GM04503 (cell line): ENCODE measurements at regions not wholly inside any gene's neighbourhood (a gene's known extent, or its start where the extent isn't known, plus 50 kb on each side); places are given as distances from the start of the nearest gene placed in this dataset.

Experiments
- DNase-seq: peaks from one replicate; pipeline ENCODE4 v3.0.0-alpha.2; 2012; ENCODE audit warnings: low read depth

GRCh38 chr13:80668452-80668851, 327.5 kb upstream of the SPRY2 start:
- no peak for DNase-seq

GRCh38 chr13:80666782-80667552, 326.0 kb upstream of the SPRY2 start:
- no peak for DNase-seq

GRCh38 chr13:80665792-80666333, 324.9 kb upstream of the SPRY2 start:
- no peak for DNase-seq

GRCh38 chr13:80664950-80665349, 324.0 kb upstream of the SPRY2 start:
- no peak for DNase-seq

GRCh38 chr13:80663788-80664187, 322.9 kb upstream of the SPRY2 start:
- DNase-seq, result no peak

GRCh38 chr13:80658705-80659104, 317.8 kb upstream of the SPRY2 start:
- DNase-seq, result no peak

GRCh38 chr13:80656512-80656904, 315.6 kb upstream of the SPRY2 start:
- DNase-seq, result no peak

GRCh38 chr13:80655778-80656511, 315.0 kb upstream of the SPRY2 start:
- DNase-seq, result no peak

- DNase-seq, result no peak
These were observed 313.8 kb upstream of the SPRY2 start for GRCh38 chr13:80654638-80655249.

GRCh38 chr13:80649274-80649673, 308.3 kb upstream of the SPRY2 start:
- no peak for DNase-seq

- DNase-seq, result no peak
These were observed 301.7 kb upstream of the SPRY2 start for GRCh38 chr13:80642641-80643040.

- DNase-seq, result no peak
These were observed 292.3 kb upstream of the SPRY2 start for GRCh38 chr13:80633251-80633650.

GRCh38 chr13:80630685-80631121, 289.8 kb upstream of the SPRY2 start:
- DNase-seq, result no peak

GRCh38 chr13:80618781-80619180, 277.9 kb upstream of the SPRY2 start:
- no peak for DNase-seq

- no peak for DNase-seq
These were observed 271.9 kb upstream of the SPRY2 start for GRCh38 chr13:80612804-80613203.

- DNase-seq, result no peak
These were observed 270.4 kb upstream of the SPRY2 start for GRCh38 chr13:80611310-80611709.

GRCh38 chr13:80605716-80606115, 264.8 kb upstream of the SPRY2 start:
- DNase-seq, result no peak

- no peak for DNase-seq
These were observed 264.1 kb upstream of the SPRY2 start for GRCh38 chr13:80605011-80605410.

GRCh38 chr13:80604098-80604497, 263.2 kb upstream of the SPRY2 start:
- no peak for DNase-seq

- DNase-seq, result no peak
These were observed 262.4 kb upstream of the SPRY2 start for GRCh38 chr13:80603351-80603750.

GRCh38 chr13:80599765-80600164, 258.8 kb upstream of the SPRY2 start:
- DNase-seq, result no peak

GRCh38 chr13:80598189-80598588, 257.3 kb upstream of the SPRY2 start:
- no peak for DNase-seq
